ENCODE measurements at regions not wholly inside any gene's neighbourhood (a gene's known extent, or its start where the extent isn't known, plus 50 kb on each side); places are given as distances from the start of the nearest gene placed in this dataset.

- intact Hi-C loops (cut with micrococcal nuclease): no loop called here
- no peaks in the 10 kb centered on the region for H3K36me3 Mint-ChIP-seq (ENCODE audit: low read depth)
- H3K27me3 Mint-ChIP-seq (ENCODE audit: low read depth): peaks cover 2% of the 10 kb centered on the region
- no peak overlapping the region for H3K27ac Mint-ChIP-seq
- H3K9me3 Mint-ChIP-seq: no peaks in the 10 kb centered on the region
- H3K4me1 Mint-ChIP-seq (ENCODE audit: low read depth): peaks cover 2% of the 10 kb centered on the region
- DNase-seq (ENCODE audit: low spot score): no peak
- no peak overlapping the region for H3K4me3 Mint-ChIP-seq (ENCODE audit: low read depth)
These were observed 301.0 kb upstream of the MAF start for GRCh38 chr16:79901522-79901921.

- intact Hi-C loops (cut with micrococcal nuclease): no loop called here
- Mint-ChIP-seq H3K9me3 (no peaks in the 10 kb centered on the region), H3K36me3 (ENCODE audit: low read depth) (no peaks in the 10 kb centered on the region), H3K27ac (no peak overlapping the region), H3K4me3 (ENCODE audit: low read depth) (no peak overlapping the region), H3K27me3 (ENCODE audit: low read depth) (peaks cover 2% of the 10 kb centered on the region), H3K4me1 (ENCODE audit: low read depth) (peaks cover 2% of the 10 kb centered on the region)
- no peak for DNase-seq (ENCODE audit: low spot score)
These were observed 299.2 kb upstream of the MAF start for GRCh38 chr16:79899716-79900115.

GRCh38 chr16:79899316-79899715 is 298.8 kb upstream of the MAF start:
- DNase-seq (ENCODE audit: low spot score): no peak
- intact Hi-C loops (cut with micrococcal nuclease): no loop called here
- H3K4me3 Mint-ChIP-seq (ENCODE audit: low read depth): no peak overlapping the region
- no peak overlapping the region for H3K27ac Mint-ChIP-seq
- H3K27me3 Mint-ChIP-seq (ENCODE audit: low read depth): peaks cover 4% of the 10 kb centered on the region
- H3K9me3 Mint-ChIP-seq: no peaks in the 10 kb centered on the region
- H3K4me1 Mint-ChIP-seq (ENCODE audit: low read depth): peaks cover 2% of the 10 kb centered on the region
- no peaks in the 10 kb centered on the region for H3K36me3 Mint-ChIP-seq (ENCODE audit: low read depth)

DNA sequence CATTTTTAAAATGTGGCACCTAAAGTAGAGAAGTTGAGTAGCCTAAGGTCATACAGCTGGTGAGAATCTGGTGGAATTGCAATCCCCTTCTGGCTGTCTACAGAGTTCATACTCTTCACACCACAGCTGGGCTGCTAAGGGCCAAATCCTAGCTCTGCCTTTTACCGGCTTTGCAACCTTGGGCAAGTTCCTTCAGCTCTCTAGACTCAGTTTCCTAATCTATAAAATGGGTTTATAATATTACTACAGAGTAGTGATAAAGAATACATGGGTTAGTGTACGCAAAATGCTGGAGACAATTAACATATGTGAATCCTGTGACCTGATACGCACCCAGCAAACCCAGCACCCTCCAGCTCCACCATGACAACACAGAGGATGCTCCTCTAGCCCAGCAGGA is 298.2 kb upstream of the MAF start:
- intact Hi-C loops (cut with micrococcal nuclease): no loop called here
- H3K9me3 Mint-ChIP-seq: no peaks in the 10 kb centered on the region
- no peak for DNase-seq (ENCODE audit: low spot score)
- H3K27ac Mint-ChIP-seq: no peak overlapping the region
- peaks cover 2% of the 10 kb centered on the region for H3K4me1 Mint-ChIP-seq (ENCODE audit: low read depth)
- H3K36me3 Mint-ChIP-seq (ENCODE audit: low read depth): no peaks in the 10 kb centered on the region
- H3K27me3 Mint-ChIP-seq (ENCODE audit: low read depth): peaks cover 4% of the 10 kb centered on the region
- no peak overlapping the region for H3K4me3 Mint-ChIP-seq (ENCODE audit: low read depth)

- intact Hi-C loops (cut with micrococcal nuclease): no loop called here
- Mint-ChIP-seq H3K4me1 (ENCODE audit: low read depth) (peaks cover 2% of the 10 kb centered on the region), H3K36me3 (ENCODE audit: low read depth) (no peaks in the 10 kb centered on the region), H3K27me3 (ENCODE audit: low read depth) (peaks cover 4% of the 10 kb centered on the region), H3K9me3 (no peaks in the 10 kb centered on the region), H3K4me3 (ENCODE audit: low read depth) (no peak overlapping the region), H3K27ac (no peak overlapping the region)
- DNase-seq (ENCODE audit: low spot score): no peak
These were observed 297.1 kb upstream of the MAF start for GRCh38 chr16:79897453-79898146.

- Mint-ChIP-seq H3K4me1 (ENCODE audit: low read depth) (peaks cover 2% of the 10 kb centered on the region), H3K9me3 (no peaks in the 10 kb centered on the region), H3K4me3 (ENCODE audit: low read depth) (no peak overlapping the region), H3K27ac (no peak overlapping the region), H3K36me3 (ENCODE audit: low read depth) (no peaks in the 10 kb centered on the region), H3K27me3 (ENCODE audit: low read depth) (peaks cover 4% of the 10 kb centered on the region)
- intact Hi-C loops (cut with micrococcal nuclease): no loop called here
- no peak for DNase-seq (ENCODE audit: low spot score)
These were observed 296.5 kb upstream of the MAF start for GRCh38 chr16:79897104-79897452.

DNA sequence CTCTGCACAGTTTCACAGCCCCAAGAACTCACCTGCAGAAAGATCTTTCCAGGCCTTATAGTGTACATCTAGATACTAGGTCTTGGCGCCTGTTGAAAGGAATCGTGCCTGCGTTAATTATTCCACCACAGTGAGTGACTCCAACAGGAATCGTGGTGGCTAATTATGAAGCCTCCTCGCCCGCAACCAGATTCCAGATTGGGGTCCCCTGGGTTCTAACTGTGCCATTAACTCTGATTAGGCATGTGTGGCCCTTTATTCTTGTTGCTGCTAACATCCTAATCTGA is 295.3 kb upstream of the MAF start:
- no peak for DNase-seq (ENCODE audit: low spot score)
- Mint-ChIP-seq H3K27me3 (ENCODE audit: low read depth) (peaks cover 4% of the 10 kb centered on the region), H3K36me3 (ENCODE audit: low read depth) (no peaks in the 10 kb centered on the region), H3K9me3 (no peaks in the 10 kb centered on the region), H3K4me3 (ENCODE audit: low read depth) (no peak overlapping the region), H3K4me1 (ENCODE audit: low read depth) (peaks cover 2% of the 10 kb centered on the region), H3K27ac (no peak overlapping the region)
- intact Hi-C loops (cut with micrococcal nuclease): no loop called here

GRCh38 chr16:79895053-79895916 is 294.7 kb upstream of the MAF start:
- peaks cover 2% of the 10 kb centered on the region for H3K4me1 Mint-ChIP-seq (ENCODE audit: low read depth)
- H3K36me3 Mint-ChIP-seq (ENCODE audit: low read depth): no peaks in the 10 kb centered on the region
- H3K27ac Mint-ChIP-seq: no peak overlapping the region
- DNase-seq (ENCODE audit: low spot score): no peak
- intact Hi-C loops (cut with micrococcal nuclease): no loop called here
- H3K27me3 Mint-ChIP-seq (ENCODE audit: low read depth): peaks cover 4% of the 10 kb centered on the region
- H3K9me3 Mint-ChIP-seq: no peaks in the 10 kb centered on the region
- H3K4me3 Mint-ChIP-seq (ENCODE audit: low read depth): no peak overlapping the region

GRCh38 chr16:79893445-79893844 is 292.9 kb upstream of the MAF start:
- Mint-ChIP-seq H3K4me3 (ENCODE audit: low read depth) (no peak overlapping the region), H3K27me3 (ENCODE audit: low read depth) (peaks cover 4% of the 10 kb centered on the region), H3K4me1 (ENCODE audit: low read depth) (peaks cover 2% of the 10 kb centered on the region), H3K36me3 (ENCODE audit: low read depth) (no peaks in the 10 kb centered on the region), H3K27ac (no peak overlapping the region), H3K9me3 (no peaks in the 10 kb centered on the region)
- intact Hi-C loops (cut with micrococcal nuclease): no loop called here
- DNase-seq (ENCODE audit: low spot score): no peak

DNA sequence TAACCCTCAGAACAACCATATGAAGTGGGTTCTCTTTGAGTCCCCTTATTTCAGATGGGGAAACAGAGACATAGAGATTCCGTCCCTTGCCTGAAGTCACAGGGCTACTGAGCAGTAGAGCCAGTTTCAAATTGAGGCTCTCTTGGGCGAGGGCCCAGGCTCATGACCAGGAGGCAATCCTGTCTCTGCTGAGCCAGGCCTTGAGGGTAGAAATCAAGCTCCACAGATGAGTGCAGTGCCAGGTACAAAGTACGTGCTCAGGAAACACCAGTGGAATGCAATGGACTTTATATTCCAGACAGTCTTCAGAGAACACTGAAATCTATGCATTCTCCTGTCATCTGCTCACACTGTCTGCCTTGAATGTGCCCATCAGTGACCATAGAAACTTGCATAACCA is 291.7 kb upstream of the MAF start:
- H3K36me3 Mint-ChIP-seq (ENCODE audit: low read depth): no peaks in the 10 kb centered on the region
- H3K4me3 Mint-ChIP-seq (ENCODE audit: low read depth): no peak overlapping the region
- no peaks in the 10 kb centered on the region for H3K9me3 Mint-ChIP-seq
- DNase-seq (ENCODE audit: low spot score): no peak
- no peak overlapping the region for H3K27ac Mint-ChIP-seq
- peaks cover 2% of the 10 kb centered on the region for H3K27me3 Mint-ChIP-seq (ENCODE audit: low read depth)
- no peaks in the 10 kb centered on the region for H3K4me1 Mint-ChIP-seq (ENCODE audit: low read depth)
- intact Hi-C loops (cut with micrococcal nuclease): no loop called here

GRCh38 chr16:79891458-79891857 is 290.9 kb upstream of the MAF start:
- no peaks in the 10 kb centered on the region for H3K4me1 Mint-ChIP-seq (ENCODE audit: low read depth)
- H3K9me3 Mint-ChIP-seq: no peaks in the 10 kb centered on the region
- H3K27me3 Mint-ChIP-seq (ENCODE audit: low read depth): peaks cover 2% of the 10 kb centered on the region
- H3K4me3 Mint-ChIP-seq (ENCODE audit: low read depth): no peak overlapping the region
- DNase-seq (ENCODE audit: low spot score): no peak
- H3K36me3 Mint-ChIP-seq (ENCODE audit: low read depth): no peaks in the 10 kb centered on the region
- H3K27ac Mint-ChIP-seq: no peak overlapping the region
- intact Hi-C loops (cut with micrococcal nuclease): no loop called here

DNA sequence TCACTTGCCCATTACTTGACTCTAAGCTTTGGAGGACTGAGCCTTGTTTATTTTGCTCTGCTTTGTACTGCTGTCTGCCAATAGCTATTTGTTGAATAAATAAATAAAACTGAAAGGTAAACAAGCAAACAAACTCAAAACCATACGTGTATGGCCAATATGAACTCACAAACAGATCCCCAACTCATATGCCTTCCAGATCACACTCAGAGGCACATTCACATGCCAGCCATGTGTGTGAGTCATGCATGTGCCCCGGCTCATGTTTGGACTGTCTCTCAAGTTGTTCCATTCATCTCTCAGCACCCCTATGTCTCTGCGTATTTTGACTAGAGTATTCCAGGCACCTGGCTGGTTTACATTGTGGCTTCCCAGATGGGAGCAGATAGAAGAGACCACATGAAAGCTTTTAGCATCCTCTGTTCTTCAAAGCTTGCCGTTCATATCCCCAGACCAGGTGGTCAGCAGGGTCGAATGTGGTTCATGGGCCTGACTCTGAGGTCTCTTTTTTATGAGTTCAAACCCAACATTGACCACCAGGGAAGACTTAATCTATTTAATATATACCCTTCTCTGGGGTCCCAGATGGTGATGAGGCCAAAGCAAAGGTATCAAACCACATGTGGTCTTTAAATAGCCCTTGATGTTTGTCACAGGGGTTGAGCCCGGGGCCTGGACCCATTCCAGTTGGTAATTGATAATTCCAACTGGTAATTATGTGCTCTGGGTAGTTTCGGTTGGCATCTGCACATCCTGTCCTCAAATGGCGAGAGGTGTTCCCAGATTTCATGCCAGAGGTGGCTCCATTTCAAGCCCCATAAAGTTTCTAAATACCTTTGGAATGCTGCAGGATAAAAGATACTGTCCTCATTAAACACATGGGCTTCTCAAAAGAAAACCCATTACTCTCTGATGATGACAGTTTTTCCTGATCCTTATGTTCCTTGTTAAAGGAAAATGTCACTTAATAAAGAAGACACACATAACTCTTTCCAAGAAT is 287.3 kb upstream of the MAF start:
- Mint-ChIP-seq H3K36me3 (ENCODE audit: low read depth) (no peaks in the 10 kb centered on the region), H3K9me3 (no peaks in the 10 kb centered on the region), H3K27me3 (ENCODE audit: low read depth) (peaks cover 3% of the 10 kb centered on the region), H3K4me1 (ENCODE audit: low read depth) (peaks cover 4% of the 10 kb centered on the region), H3K27ac (no peak overlapping the region), H3K4me3 (ENCODE audit: low read depth) (no peak overlapping the region)
- intact Hi-C loops (cut with micrococcal nuclease): no loop called here
- DNase-seq (ENCODE audit: low spot score): no peak

- Mint-ChIP-seq H3K4me1 (ENCODE audit: low read depth) (peaks cover 4% of the 10 kb centered on the region), H3K4me3 (ENCODE audit: low read depth) (no peak overlapping the region), H3K27ac (no peak overlapping the region), H3K36me3 (ENCODE audit: low read depth) (no peaks in the 10 kb centered on the region), H3K9me3 (no peaks in the 10 kb centered on the region), H3K27me3 (ENCODE audit: low read depth) (peaks cover 3% of the 10 kb centered on the region)
- no peak for DNase-seq (ENCODE audit: low spot score)
- intact Hi-C loops (cut with micrococcal nuclease): no loop called here
These were observed 284.8 kb upstream of the MAF start for GRCh38 chr16:79885320-79885719.

Data from activated T-helper 2 cell treated with anti-CD3 and anti-CD28 coated beads, Interferon-gamma antibody, Interleukin-2, Interleukin-4, amounts not matched to agents 10 μg/mL and 5 μg/mL and 100 μg/mL, durations not matched to agents 14 hours and 24 hours and 36 hours (primary cell).